T-helper 1 cell treated with Interleukin-12 subunit alpha and Interleukin-12 subunit beta and Interleukin-4 antibody, amounts not matched to agents 30 ng/mL and 1 ng/mL, for 36 hours (primary cell): ENCODE measurements at regions not wholly inside any gene's neighbourhood (a gene's known extent, or its start where the extent isn't known, plus 50 kb on each side); places are given as distances from the start of the nearest gene placed in this dataset.

Experiments
- intact Hi-C: fragments of 100-400 bp; cut with micrococcal nuclease; formaldehyde crosslinking; loops from one replicate; pipeline ENCODE4 v1.15.1; 2024

DNA sequence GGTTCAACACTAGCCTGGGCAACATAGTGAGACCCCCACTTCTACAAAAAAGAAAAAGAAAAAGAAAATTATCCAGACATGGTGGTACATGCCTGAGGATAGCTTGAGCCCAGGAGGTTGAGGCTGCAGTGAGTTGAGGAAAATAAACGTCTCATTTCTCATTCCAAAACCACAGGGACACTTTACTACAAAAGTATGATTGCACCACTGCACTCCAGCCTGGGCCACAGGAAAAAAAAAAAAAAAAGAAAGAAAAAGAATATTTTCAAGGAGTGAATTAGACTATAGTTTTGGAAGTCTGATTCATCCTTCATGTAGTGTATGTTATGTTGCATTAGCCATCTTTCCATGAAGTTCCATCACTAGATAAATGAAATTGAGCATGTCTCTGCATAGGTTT lies 149.5 kb upstream of the THBS1 start:
- intact Hi-C loops = no loop called here

- intact Hi-C loops = no loop called here
These were observed 148.9 kb upstream of the THBS1 start for GRCh38 chr15:39432026-39432425.

- intact Hi-C loops = no loop called here
These were observed 147.9 kb upstream of the THBS1 start for GRCh38 chr15:39432912-39433348.

DNA sequence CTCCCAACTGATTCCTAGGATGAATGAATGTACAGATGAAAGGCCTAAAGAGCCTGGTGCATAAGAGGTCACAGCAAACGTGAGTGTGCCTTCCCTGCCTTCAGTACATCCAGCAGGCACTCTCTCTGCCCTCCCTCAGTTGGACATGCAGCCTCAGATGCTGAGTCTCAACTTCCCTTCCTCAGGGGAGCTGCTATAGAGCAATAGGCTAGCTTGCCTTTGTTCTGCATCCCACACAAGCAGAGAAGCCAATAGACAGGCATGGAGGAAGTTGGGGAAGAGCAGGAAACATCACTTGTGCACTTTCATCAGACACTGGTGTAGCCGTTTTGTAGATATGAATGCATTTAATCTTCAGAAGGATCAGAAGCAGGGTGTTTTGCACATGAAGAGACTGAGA lies 147.5 kb upstream of the THBS1 start:
- intact Hi-C loops = no loop called here

- intact Hi-C loops = no loop called here
These were observed 146.7 kb upstream of the THBS1 start for GRCh38 chr15:39434163-39434562.

DNA sequence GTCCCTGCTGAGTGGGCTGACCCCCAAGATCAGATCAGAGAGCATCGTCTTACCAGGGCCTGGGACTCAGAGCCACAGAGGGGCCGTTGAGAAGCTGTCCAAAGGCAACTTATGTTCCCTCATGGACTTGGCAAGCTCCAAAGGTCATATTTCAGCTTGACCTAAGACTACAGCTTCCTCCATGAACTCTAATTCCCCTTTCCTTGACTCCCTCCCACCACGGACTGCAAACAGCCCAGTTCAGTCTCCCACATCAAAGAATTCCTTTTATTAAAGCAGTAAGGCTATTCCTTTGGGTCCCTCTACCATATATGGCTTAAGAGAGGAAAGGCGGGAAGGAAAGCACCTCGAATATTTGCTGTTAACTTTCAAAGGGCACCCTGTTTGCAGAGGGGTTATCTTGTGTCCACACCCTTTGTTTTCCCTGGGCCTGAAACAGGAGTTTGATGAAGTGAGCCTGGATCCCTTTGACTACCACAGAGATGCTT lies 146.1 kb upstream of the THBS1 start:
- intact Hi-C loops = no loop called here

DNA sequence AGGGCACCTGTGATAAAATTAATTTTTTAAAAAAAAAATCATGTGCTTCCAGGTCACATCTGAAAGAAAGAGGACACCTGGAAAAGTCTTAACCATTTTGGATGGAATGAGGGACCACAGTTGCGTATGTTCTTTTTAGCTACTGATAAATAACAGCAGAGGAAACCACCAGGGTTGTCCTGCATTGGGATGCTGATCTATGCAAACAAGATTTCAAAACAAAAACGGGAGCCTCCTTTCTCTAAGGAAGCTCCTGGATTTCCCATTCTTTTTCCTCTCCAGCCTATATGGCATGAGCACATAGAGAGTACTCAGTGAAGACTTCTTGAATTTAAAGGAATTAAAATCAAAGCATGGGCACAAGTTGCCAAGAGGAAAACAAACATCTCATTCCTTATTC lies 145.6 kb upstream of the THBS1 start:
- intact Hi-C loops = no loop called here

DNA sequence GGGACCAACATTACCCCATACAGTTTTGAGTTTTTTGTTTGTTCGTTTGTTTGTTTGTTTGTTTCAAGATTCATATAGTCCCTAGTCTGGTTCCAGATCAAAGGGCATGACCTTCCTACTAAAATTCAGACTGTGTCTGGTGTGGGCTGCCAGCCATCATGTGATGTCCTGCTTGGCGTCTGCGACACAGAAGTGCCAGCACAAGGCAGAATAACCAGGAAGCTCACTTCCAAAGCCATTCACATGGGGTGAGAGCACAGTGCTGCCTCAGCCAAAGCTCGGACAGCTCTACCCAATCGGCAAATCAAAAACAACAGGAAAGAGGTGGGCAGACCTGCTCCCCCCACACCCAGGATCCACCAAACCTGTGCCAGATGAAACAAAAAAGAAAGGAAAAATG lies 142.6 kb upstream of the THBS1 start:
- intact Hi-C loops = no loop called here

DNA sequence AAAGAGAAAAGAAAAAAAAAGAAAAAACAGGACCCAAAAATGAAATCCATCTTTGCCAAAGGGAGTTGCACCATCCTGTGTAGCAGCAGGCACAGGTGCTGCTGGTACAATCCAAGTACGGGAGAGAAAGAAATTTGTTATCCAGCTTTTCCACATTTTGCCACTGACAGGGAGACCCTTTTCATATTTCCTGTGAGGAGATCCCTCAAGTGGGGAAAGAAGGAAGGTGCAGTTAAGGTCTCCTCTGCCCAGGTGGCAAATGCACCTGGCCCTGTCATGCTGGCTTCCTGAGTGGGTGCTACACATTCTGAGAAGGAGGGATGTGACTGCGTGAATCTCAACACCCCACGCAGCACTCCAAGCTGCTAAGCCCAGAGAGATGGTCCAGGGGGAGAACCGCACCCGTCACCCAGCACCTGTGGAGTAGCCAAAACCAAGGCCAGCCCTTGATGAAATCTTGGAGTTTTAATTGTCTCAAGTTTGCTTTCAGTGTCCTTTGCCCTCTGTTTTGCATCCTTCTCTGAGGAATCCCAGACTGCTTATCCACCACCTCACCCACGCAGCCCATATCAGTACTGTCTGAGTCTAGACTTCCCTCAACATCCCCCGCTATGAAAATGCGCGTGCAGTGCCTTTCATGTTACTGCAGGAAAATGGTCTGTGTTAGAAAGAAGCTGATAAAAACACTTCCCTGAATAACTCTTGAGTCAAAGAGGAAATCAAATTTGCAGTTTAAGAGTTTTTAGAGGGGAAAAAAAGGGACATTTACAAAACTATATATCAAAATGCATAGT lies 141.9 kb upstream of the THBS1 start:
- intact Hi-C loops = no loop called here

GRCh38 chr15:39442898-39443297 lies 138.0 kb upstream of the THBS1 start:
- intact Hi-C loops = no loop called here

- intact Hi-C loops = no loop called here
These were observed 137.1 kb upstream of the THBS1 start for GRCh38 chr15:39443659-39444219.

GRCh38 chr15:39444735-39445470 lies 136.0 kb upstream of the THBS1 start:
- intact Hi-C loops = no loop called here

DNA sequence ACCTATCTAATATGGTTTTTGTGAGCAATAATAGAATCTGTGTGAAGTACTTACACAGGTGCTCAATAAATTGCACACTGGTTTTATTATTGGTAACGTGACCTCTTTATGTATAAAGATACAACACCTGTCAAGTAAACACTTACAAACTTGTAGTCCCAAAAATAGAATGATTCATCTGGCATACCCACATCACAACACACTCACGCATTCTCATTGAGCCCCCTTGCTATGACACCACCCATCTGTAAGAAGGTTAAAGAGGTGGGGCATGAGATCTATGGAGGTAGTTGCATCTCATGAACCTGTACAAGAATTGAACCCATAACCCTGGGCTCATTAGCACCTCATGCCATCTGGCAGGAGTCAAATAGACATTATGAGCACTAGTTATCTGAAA lies 134.9 kb upstream of the THBS1 start:
- intact Hi-C loops = no loop called here

DNA sequence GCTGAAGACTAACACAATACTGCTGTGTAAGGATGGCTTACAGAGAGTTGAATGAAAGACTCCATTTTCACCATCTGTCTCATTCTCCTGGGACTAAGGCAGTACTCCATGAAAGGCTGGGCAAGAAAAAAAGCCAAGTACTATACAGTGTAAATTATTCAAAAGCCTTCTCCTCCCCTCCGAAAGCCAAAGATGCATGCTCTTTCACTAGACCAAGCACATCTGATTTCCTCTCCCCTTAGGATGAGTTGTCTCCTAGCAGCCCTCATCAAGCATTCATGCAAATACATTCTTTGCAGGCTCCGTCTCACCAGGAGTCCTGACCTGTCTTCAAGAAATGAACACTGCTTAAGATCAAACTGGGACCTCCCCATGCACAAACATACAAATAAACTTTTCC lies 133.5 kb upstream of the THBS1 start:
- intact Hi-C loops = no loop called here

GRCh38 chr15:39447881-39448280 lies 133.0 kb upstream of the THBS1 start:
- intact Hi-C loops = no loop called here

DNA sequence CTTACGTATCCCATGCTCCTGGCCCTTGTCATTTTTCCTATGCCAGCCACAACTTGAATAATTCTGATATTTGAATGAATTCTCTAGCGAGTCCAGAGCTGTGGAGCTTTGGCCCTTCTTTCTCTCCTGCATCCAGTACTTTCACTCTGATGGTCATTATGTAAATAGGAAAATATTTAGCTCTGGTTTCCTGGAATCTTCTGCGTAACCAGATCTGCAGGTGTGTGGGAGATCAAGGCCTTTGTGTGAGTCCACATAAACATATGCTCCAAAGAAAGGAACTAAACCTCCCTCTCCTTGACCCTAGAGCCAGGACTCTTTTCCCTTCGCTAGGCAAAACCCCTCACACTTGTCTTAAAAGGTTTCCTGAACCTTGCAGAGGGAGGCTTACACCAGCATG lies 132.5 kb upstream of the THBS1 start:
- intact Hi-C loops = no loop called here

DNA sequence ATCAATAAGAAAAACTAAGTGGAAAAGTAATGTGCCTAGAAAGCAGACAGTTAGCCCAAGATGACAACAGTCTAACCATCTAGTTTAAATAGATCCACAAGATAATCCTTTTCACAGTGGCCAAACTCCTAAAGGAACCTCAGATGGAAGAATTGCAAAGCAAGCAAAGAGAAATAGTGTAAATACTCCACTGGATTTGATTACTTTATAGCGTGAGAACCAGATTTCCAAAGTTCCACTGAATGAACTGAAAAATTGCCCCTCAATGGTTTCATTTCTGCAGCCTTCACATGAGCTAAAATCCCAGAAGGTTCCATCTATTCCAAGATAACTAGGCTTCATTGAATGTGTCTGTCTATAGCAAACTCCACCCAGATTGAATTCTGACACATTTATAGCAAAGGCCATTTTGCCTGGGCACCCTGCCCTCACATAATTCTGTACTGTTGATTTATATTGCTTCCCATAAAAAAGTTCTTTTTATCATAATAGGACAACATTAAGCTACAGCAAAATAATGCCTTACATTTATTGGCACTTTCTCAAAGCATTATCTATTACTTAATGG lies 129.7 kb upstream of the THBS1 start:
- intact Hi-C loops = no loop called here

DNA sequence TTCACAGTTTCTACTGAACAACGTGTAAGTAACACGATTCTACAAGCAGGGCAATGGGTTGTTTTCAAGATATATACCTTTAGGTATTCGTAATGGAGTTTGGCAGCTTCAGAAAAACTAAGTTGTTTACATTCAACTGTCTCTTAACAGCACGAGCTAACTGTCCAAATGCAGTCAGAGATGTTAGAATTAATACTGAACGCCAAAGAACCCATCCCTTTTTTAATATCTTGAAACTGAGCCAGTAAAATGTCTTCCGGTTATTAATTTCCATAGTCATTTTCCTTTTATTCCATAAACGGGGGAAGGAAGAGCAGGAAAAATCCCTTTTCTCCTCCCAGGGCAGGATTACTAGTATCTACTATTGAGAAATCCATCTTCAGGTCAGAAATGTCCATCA lies 129.0 kb upstream of the THBS1 start:
- intact Hi-C loops = no loop called here

DNA sequence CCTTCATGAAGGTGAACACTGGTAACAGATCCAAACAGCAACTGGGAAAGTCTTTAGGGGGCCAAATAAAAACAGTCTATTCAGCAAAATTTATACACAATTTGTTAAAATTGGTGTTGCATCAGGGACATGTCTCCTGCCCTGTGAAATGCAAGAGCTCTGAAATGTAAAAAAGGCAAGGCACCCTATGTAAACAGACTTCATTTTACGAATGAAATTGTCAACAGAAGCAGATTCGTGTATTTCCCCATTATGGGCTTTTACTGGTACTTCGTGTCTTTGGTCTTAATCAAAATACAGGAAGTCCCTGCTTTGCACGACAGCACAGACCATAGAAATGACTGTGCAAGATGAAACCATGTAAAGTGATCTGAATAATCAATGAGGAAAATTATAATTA lies 127.3 kb upstream of the THBS1 start:
- intact Hi-C loops = no loop called here

DNA sequence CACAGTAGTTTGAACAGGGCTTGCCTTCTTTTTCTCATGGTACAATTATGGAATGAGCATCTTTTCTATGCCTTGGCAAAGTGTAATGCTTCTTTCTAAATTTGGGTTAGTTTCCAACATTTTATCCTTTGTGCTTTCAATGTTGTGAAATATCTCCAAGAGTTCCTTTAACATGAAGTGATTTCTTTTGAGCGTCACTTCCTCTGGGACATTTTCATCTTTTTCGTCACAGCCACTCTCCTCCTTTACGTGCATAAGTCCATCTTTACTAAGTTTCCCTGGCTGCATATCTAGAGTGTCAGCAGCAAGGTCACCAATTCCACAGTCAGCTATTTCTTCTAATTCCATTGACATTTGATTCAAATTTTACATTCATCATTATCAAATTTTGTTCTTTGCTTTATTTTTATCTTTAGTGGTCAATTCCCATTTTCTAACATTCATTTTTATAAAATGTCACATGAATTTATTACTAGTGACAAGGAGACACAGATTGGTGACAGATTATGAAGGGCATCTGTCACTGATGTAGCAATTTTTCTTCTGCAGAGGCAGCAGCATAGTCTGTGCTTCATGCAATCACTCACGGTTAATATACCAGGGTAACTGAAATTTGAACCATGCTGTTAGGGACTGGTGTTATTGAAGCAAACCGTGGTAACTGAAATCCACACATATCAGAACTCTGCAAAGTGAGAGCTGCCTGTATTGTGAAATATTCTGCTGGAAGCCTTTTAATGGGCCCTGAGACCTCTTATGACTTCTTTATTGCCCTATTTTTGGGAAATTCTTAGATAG lies 126.5 kb upstream of the THBS1 start:
- intact Hi-C loops = no loop called here

GRCh38 chr15:39455471-39455991 lies 125.3 kb upstream of the THBS1 start:
- intact Hi-C loops = no loop called here
